ENCODE measurements at regions not wholly inside any gene's neighbourhood (a gene's known extent, or its start where the extent isn't known, plus 50 kb on each side); places are given as distances from the start of the nearest gene placed in this dataset.
A peak's percentile ranks its signal among the peaks of the same experiment; 100 is the strongest.

DNA sequence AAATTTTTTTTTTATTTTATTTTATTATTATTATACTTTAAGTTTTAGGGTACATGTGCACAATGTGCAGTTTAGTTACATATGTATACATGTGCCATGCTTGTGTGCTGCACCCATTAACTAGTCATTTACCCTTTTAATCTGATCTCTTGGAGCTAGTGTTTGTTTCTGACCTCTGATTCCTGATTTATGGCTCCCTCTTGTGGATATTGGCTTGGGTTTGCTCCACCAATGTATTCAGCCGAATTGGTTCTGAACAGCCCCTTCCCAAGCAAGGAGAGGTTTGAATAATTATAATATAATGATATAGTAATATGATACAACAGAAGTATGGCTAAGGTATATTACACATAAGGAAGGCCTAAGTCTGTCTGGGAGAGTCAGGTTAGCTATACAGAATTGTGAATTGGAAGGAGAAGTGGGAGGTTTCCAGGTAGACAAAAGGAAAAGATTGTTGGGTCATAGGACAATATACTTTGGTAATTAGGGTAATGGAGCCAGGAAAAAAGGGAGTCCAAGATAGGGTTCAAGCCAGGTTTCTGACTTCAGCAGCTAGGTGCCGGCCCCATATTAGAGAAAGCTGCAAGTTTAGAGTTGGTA lies 53.1 kb upstream of the HMCN1 start:
- Histone ChIP-seq H3K79me2 (ENCODE audit: insufficient read depth, low read length) (no peaks in the 10 kb centered on the region), H3K4me2 (ENCODE audit: low read length) (no peak overlapping the region), H3K9me2 (ENCODE audit: low read depth, low read length) (no peaks in the 10 kb centered on the region), H3K4me1 (ENCODE audit: insufficient read depth, low read length, severe bottlenecking) (no peaks in the 10 kb centered on the region), H3K4me3 (ENCODE audit: low read depth, low read length, poor library complexity, severe bottlenecking) (no peak overlapping the region), H3K9me3 (ENCODE audit: low read length) (no peaks in the 10 kb centered on the region), H3F3A (ENCODE audit: insufficient read depth, low read length) (no peaks in the 10 kb centered on the region), H2AFZ (ENCODE audit: low read length) (no peak overlapping the region), H3K27ac (ENCODE audit: low read depth, low read length, poor library complexity, severe bottlenecking) (no peak overlapping the region), H4K20me1 (ENCODE audit: insufficient read depth, low read length) (no peaks in the 10 kb centered on the region), H3K9ac (ENCODE audit: low read length) (no peak overlapping the region), H3K27me3 (ENCODE audit: insufficient read depth, low read length) (no peaks in the 10 kb centered on the region), H3K36me3 (ENCODE audit: insufficient read depth, low read length) (no peaks in the 10 kb centered on the region)
- TF ChIP-seq, protein P1, sequence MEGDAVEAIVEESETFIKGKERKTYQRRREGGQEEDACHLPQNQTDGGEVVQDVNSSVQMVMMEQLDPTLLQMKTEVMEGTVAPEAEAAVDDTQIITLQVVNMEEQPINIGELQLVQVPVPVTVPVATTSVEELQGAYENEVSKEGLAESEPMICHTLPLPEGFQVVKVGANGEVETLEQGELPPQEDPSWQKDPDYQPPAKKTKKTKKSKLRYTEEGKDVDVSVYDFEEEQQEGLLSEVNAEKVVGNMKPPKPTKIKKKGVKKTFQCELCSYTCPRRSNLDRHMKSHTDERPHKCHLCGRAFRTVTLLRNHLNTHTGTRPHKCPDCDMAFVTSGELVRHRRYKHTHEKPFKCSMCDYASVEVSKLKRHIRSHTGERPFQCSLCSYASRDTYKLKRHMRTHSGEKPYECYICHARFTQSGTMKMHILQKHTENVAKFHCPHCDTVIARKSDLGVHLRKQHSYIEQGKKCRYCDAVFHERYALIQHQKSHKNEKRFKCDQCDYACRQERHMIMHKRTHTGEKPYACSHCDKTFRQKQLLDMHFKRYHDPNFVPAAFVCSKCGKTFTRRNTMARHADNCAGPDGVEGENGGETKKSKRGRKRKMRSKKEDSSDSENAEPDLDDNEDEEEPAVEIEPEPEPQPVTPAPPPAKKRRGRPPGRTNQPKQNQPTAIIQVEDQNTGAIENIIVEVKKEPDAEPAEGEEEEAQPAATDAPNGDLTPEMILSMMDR (IDR thresholded peaks at IDR 0.05; ENCODE audit: low read length): peak; percentile 31
- no peak for TF ChIP-seq EZH2 (IDR thresholded peaks at IDR 0.05; ENCODE audit: borderline replicate concordance, low read length)

- no peaks in the 10 kb centered on the region for H3F3A ChIP-seq (ENCODE audit: insufficient read depth, low read length)
- TF ChIP-seq, protein P1 (IDR thresholded peaks at IDR 0.05; ENCODE audit: low read length): no peak
- TF ChIP-seq EZH2 (IDR thresholded peaks at IDR 0.05; ENCODE audit: borderline replicate concordance, low read length): no peak
- H3K4me3 ChIP-seq (ENCODE audit: low read depth, low read length, poor library complexity, severe bottlenecking): no peak overlapping the region
- H3K4me1 ChIP-seq (ENCODE audit: insufficient read depth, low read length, severe bottlenecking): no peaks in the 10 kb centered on the region
- H3K9me3 ChIP-seq (ENCODE audit: low read length): no peaks in the 10 kb centered on the region
- no peaks in the 10 kb centered on the region for H3K36me3 ChIP-seq (ENCODE audit: insufficient read depth, low read length)
- H2AFZ ChIP-seq (ENCODE audit: low read length): no peak overlapping the region
- H3K79me2 ChIP-seq (ENCODE audit: insufficient read depth, low read length): no peaks in the 10 kb centered on the region
- no peak overlapping the region for H3K9ac ChIP-seq (ENCODE audit: low read length)
- no peaks in the 10 kb centered on the region for H4K20me1 ChIP-seq (ENCODE audit: insufficient read depth, low read length)
- no peak overlapping the region for H3K4me2 ChIP-seq (ENCODE audit: low read length)
- no peak overlapping the region for H3K27ac ChIP-seq (ENCODE audit: low read depth, low read length, poor library complexity, severe bottlenecking)
- no peaks in the 10 kb centered on the region for H3K27me3 ChIP-seq (ENCODE audit: insufficient read depth, low read length)
- H3K9me2 ChIP-seq (ENCODE audit: low read depth, low read length): no peaks in the 10 kb centered on the region
These were observed 53.7 kb upstream of the HMCN1 start for GRCh38 chr1:185680453-185680852.

- Histone ChIP-seq H3K9me3 (ENCODE audit: low read length) (no peaks in the 10 kb centered on the region), H2AFZ (ENCODE audit: low read length) (no peak overlapping the region), H3K27ac (ENCODE audit: low read depth, low read length, poor library complexity, severe bottlenecking) (no peak overlapping the region), H3K4me2 (ENCODE audit: low read length) (no peak overlapping the region), H3K79me2 (ENCODE audit: insufficient read depth, low read length) (no peaks in the 10 kb centered on the region), H3K4me3 (ENCODE audit: low read depth, low read length, poor library complexity, severe bottlenecking) (no peak overlapping the region), H3K36me3 (ENCODE audit: insufficient read depth, low read length) (no peaks in the 10 kb centered on the region), H3K27me3 (ENCODE audit: insufficient read depth, low read length) (no peaks in the 10 kb centered on the region), H3K9ac (ENCODE audit: low read length) (no peak overlapping the region), H3K4me1 (ENCODE audit: insufficient read depth, low read length, severe bottlenecking) (no peaks in the 10 kb centered on the region), H3F3A (ENCODE audit: insufficient read depth, low read length) (no peaks in the 10 kb centered on the region), H4K20me1 (ENCODE audit: insufficient read depth, low read length) (no peaks in the 10 kb centered on the region), H3K9me2 (ENCODE audit: low read depth, low read length) (no peaks in the 10 kb centered on the region)
- TF ChIP-seq, protein P1 (IDR thresholded peaks at IDR 0.05; ENCODE audit: low read length): no peak
- no peak for TF ChIP-seq EZH2 (IDR thresholded peaks at IDR 0.05; ENCODE audit: borderline replicate concordance, low read length)
These were observed 55.0 kb upstream of the HMCN1 start for GRCh38 chr1:185679220-185679619.
